ENCODE measurements at regions not wholly inside any gene's neighbourhood (a gene's known extent, or its start where the extent isn't known, plus 50 kb on each side); places are given as distances from the start of the nearest gene placed in this dataset.

DNA sequence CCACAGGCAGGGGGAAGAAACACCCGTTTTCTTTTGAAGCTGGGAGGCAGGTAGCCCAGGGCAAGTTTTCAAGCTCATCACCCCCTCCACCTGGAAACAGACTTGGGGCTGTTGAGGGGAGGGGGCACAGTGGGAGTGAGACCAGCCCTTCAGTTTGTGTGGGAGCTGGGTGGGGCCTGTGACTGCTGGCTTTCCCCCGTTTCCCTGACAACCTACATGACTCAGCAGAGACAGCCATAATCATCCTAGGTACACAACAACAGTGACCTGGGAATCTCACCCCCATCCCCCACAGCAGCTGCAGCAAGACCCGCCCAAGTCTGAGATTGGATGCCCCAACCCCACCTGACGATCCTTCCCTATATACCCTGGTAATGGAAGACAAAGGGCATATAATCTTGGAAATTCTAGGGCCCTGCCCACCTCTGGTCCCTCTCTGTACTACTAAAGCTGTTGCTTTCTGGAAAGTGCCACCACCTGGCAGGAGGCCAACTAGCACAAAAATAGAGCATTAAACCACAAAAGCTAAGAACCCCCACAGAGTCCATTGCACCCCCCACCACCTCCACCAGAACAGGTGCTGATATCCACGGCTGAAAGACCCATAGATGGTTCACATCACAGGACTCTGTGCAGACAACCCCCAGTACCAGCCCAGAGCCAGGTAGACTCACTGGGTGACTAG, 422.2 kb upstream of the SGO1 start:
- no peak overlapping the region for H3K4me3 ChIP-seq (ENCODE audit: low read length)
- H3K27me3 Mint-ChIP-seq: peaks cover 0 to 2% of the 10 kb centered on the region in 2 donors
- ChIA-PET POLR2A (no interaction called here), CTCF (no interaction called here)
- no peak overlapping the region for H3K27ac ChIP-seq (ENCODE audit: low read depth, low read length)
- no peaks in the 10 kb centered on the region for H3K27me3 ChIP-seq (ENCODE audit: insufficient read depth, low read length, poor library complexity, severe bottlenecking)
- peaks cover 49 to 78% (median 58%) of the 10 kb centered on the region in 5 donors for H3K9me3 Mint-ChIP-seq
- H3K36me3 ChIP-seq (ENCODE audit: insufficient read depth, low read length): no peaks in the 10 kb centered on the region
- DNase-seq: no peak
- H3K36me3 Mint-ChIP-seq: peaks cover 0 to 4% (median 2%) of the 10 kb centered on the region in 3 donors
- no peaks in the 10 kb centered on the region for H3K4me1 Mint-ChIP-seq
- H3K4me1 ChIP-seq (ENCODE audit: insufficient read depth, low read length): no peaks in the 10 kb centered on the region
- no peak overlapping the region for H3K27ac Mint-ChIP-seq
- no peak overlapping the region for H3K4me3 Mint-ChIP-seq
- peaks cover 3% of the 10 kb centered on the region for H3K9me3 ChIP-seq (ENCODE audit: low read length)

DNA sequence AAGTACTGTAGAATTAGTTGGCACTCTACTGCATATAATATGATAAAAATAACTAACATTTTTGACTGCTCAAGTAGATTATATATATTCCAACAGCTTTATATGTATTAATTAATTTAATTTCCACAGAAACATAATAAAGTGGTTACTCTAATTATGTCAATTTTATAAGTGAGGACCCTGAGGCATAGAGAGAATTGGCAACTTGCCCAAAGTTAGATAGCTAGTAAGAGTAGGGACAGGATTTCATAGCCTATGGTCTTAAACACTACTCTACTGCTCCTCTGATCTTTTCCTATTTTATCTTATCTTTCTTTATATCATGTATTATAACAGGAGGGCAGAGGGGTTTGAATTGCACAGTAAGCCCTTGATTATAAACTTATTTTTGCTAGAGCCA, 418.7 kb upstream of the SGO1 start:
- Histone ChIP-seq H3K36me3 (ENCODE audit: insufficient read depth, low read length) (no peaks in the 10 kb centered on the region), H3K4me1 (ENCODE audit: insufficient read depth, low read length) (no peaks in the 10 kb centered on the region), H3K27ac (ENCODE audit: low read depth, low read length) (no peak overlapping the region), H3K27me3 (ENCODE audit: insufficient read depth, low read length, poor library complexity, severe bottlenecking) (no peaks in the 10 kb centered on the region), H3K9me3 (ENCODE audit: low read length) (no peaks in the 10 kb centered on the region), H3K4me3 (ENCODE audit: low read length) (no peak overlapping the region)
- H3K27ac Mint-ChIP-seq: no peak overlapping the region
- CTCF ChIA-PET: no interaction called here
- no peak for DNase-seq
- H3K4me3 Mint-ChIP-seq: no peak overlapping the region
- POLR2A ChIA-PET: no interaction called here
- H3K9me3 Mint-ChIP-seq: peaks cover 40 to 74% (median 46%) of the 10 kb centered on the region in 5 donors
- peaks cover 0 to 2% of the 10 kb centered on the region in 2 donors for H3K27me3 Mint-ChIP-seq
- H3K4me1 Mint-ChIP-seq: no peaks in the 10 kb centered on the region
- H3K36me3 Mint-ChIP-seq: peaks cover 0 to 2% (median 0%) of the 10 kb centered on the region in 3 donors

DNA sequence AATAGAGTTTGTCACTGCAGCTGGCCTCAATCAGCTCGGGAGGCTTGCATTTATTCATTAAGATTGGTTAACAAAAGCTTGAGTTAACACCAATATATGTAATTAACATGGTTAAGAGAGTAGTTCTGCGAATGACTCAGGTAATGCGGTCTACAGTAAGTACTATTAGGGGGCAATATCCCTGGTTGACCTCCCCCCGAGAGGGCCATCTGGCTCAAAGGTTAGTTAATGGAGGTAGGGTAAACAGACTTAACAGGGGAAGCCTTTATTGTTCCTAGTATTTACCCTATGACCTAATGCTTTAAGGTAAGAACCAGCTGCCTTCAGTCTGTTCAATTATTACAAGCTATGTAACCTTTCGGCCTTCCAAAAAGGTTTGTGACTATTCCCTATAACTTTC, 403.3 kb upstream of the SGO1 start:
- Mint-ChIP-seq H3K27ac (no peak overlapping the region), H3K27me3 (no peaks in the 10 kb centered on the region), H3K9me3 (peaks cover 30 to 53% (median 40%) of the 10 kb centered on the region in 5 donors), H3K4me1 (no peaks in the 10 kb centered on the region), H3K4me3 (no peak overlapping the region), H3K36me3 (peaks cover 0 to 4% (median 0%) of the 10 kb centered on the region in 3 donors)
- Histone ChIP-seq H3K4me3 (ENCODE audit: low read length) (no peak overlapping the region), H3K36me3 (ENCODE audit: insufficient read depth, low read length) (no peaks in the 10 kb centered on the region), H3K9me3 (ENCODE audit: low read length) (no peaks in the 10 kb centered on the region), H3K27me3 (ENCODE audit: insufficient read depth, low read length, poor library complexity, severe bottlenecking) (no peaks in the 10 kb centered on the region), H3K27ac (ENCODE audit: low read depth, low read length) (no peak overlapping the region), H3K4me1 (ENCODE audit: insufficient read depth, low read length) (no peaks in the 10 kb centered on the region)
- DNase-seq: no peak
- ChIA-PET POLR2A (no interaction called here), CTCF (no interaction called here)

DNA sequence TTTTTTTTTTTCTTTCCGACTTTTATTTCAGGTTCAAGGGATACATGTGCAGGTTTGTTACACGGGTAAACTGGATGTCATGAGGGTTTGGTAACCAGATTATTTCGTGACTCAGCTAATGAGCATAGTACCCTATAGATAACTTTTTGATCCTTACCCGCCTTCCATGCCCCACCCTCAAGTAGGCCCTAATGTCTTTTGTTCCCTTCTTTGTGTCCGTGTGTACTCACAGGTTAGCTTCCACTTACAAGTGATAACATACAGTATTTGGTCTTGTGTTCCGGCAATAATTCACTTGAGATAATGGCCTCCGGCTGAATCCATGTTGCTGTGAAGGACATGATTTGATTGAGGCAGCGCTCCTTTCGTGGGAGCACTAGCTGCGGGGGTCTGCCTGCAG, 402.8 kb upstream of the SGO1 start:
- Histone ChIP-seq H3K36me3 (ENCODE audit: insufficient read depth, low read length) (no peaks in the 10 kb centered on the region), H3K9me3 (ENCODE audit: low read length) (no peaks in the 10 kb centered on the region), H3K4me3 (ENCODE audit: low read length) (no peak overlapping the region), H3K4me1 (ENCODE audit: insufficient read depth, low read length) (no peaks in the 10 kb centered on the region), H3K27me3 (ENCODE audit: insufficient read depth, low read length, poor library complexity, severe bottlenecking) (no peaks in the 10 kb centered on the region), H3K27ac (ENCODE audit: low read depth, low read length) (no peak overlapping the region)
- ChIA-PET POLR2A (no interaction called here), CTCF (interaction anchor here (1.1 kb wide), 1 partner anchor 12 kb away, joined by 3 read pairs; no protein-coding TSS in a partner anchor)
- Mint-ChIP-seq H3K9me3 (peaks cover 28 to 49% (median 39%) of the 10 kb centered on the region in 5 donors), H3K27ac (no peak overlapping the region), H3K4me3 (no peak overlapping the region), H3K36me3 (peaks cover 0 to 4% (median 0%) of the 10 kb centered on the region in 3 donors), H3K27me3 (no peaks in the 10 kb centered on the region), H3K4me1 (no peaks in the 10 kb centered on the region)
- DNase-seq: no peak

DNA sequence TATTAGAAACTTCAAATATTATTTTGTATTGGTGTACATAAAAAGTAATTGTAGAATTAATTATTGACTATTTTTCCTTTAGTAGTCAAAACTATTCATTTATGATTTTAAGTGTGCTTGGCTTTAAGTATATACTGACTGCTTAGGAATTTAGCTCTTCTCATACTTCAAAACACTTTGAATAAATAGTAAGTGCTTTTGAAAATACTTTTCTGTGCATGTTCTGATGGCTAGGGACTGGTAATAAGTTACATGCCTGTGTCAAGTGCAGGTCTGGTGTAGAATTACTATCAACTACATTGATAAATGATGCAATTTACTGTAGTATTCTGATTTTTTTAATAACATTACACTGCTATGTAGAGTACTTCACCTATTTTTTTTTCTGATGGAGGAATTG, 397.6 kb upstream of the SGO1 start:
- Histone ChIP-seq H3K27me3 (ENCODE audit: insufficient read depth, low read length, poor library complexity, severe bottlenecking) (no peaks in the 10 kb centered on the region), H3K27ac (ENCODE audit: low read depth, low read length) (no peak overlapping the region), H3K9me3 (ENCODE audit: low read length) (no peaks in the 10 kb centered on the region), H3K4me3 (ENCODE audit: low read length) (no peak overlapping the region), H3K36me3 (ENCODE audit: insufficient read depth, low read length) (no peaks in the 10 kb centered on the region), H3K4me1 (ENCODE audit: insufficient read depth, low read length) (no peaks in the 10 kb centered on the region)
- Mint-ChIP-seq H3K36me3 (peaks cover 0 to 4% (median 0%) of the 10 kb centered on the region in 3 donors), H3K4me1 (no peaks in the 10 kb centered on the region), H3K9me3 (peaks cover 6 to 23% (median 10%) of the 10 kb centered on the region in 5 donors), H3K27ac (no peak overlapping the region), H3K27me3 (no peaks in the 10 kb centered on the region), H3K4me3 (no peak overlapping the region)
- ChIA-PET CTCF (no interaction called here), POLR2A (no interaction called here)
- no peak for DNase-seq

DNA sequence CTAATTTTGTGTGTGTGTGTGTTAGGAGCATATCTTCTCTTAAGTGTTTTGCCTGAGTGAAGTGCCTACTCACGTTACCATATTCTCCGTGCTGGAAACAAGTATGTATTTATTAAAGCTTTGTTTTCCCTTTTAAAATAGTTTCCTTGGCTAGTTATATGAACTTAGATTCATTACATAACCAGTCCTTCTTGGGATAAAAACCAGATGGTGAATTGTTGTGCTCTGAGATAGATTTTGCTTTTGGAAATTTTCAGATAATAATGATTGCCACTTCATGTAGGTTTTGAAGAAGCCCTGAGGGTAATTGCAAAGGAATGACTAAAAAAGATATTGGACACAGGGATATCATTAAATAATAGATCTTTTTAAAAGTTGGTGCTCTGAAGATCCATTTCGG, 390.2 kb upstream of the SGO1 start:
- Mint-ChIP-seq H3K4me3 (no peak overlapping the region), H3K36me3 (no peaks in the 10 kb centered on the region), H3K9me3 (peaks cover 0 to 19% (median 12%) of the 10 kb centered on the region in 5 donors), H3K27me3 (no peaks in the 10 kb centered on the region), H3K27ac (no peak overlapping the region), H3K4me1 (no peaks in the 10 kb centered on the region)
- ChIA-PET CTCF (no interaction called here), POLR2A (no interaction called here)
- Histone ChIP-seq H3K4me1 (ENCODE audit: insufficient read depth, low read length) (no peaks in the 10 kb centered on the region), H3K27ac (ENCODE audit: low read depth, low read length) (no peak overlapping the region), H3K27me3 (ENCODE audit: insufficient read depth, low read length, poor library complexity, severe bottlenecking) (no peaks in the 10 kb centered on the region), H3K4me3 (ENCODE audit: low read length) (no peak overlapping the region), H3K36me3 (ENCODE audit: insufficient read depth, low read length) (no peaks in the 10 kb centered on the region), H3K9me3 (ENCODE audit: low read length) (no peaks in the 10 kb centered on the region)
- DNase-seq: no peak

DNA sequence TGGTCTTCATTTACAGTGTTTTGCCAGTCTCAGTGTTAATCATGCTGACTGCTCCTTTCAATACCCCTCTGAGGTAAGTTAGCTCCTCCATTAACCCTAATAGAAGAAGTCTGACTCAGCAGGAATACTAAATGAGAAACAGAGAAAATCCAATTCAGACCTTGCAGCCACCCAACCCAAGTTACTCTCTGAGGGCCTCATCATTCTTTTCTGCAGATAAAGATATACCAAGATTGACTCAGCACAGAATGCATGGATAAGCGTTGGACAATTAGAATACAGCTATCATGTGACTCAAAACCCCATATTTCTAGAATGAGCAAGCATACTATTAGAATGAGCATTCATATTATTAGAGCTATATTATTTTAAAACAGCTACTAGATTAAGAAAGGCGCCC, 389.1 kb upstream of the SGO1 start:
- Histone ChIP-seq H3K36me3 (ENCODE audit: insufficient read depth, low read length) (no peaks in the 10 kb centered on the region), H3K27me3 (ENCODE audit: insufficient read depth, low read length, poor library complexity, severe bottlenecking) (no peaks in the 10 kb centered on the region), H3K27ac (ENCODE audit: low read depth, low read length) (no peak overlapping the region), H3K4me3 (ENCODE audit: low read length) (no peak overlapping the region), H3K4me1 (ENCODE audit: insufficient read depth, low read length) (no peaks in the 10 kb centered on the region), H3K9me3 (ENCODE audit: low read length) (no peaks in the 10 kb centered on the region)
- no peaks in the 10 kb centered on the region for H3K4me1 Mint-ChIP-seq
- no peak overlapping the region for H3K27ac Mint-ChIP-seq
- CTCF ChIA-PET: no interaction called here
- no peaks in the 10 kb centered on the region for H3K36me3 Mint-ChIP-seq
- no peak for DNase-seq
- peaks cover 4 to 16% (median 9%) of the 10 kb centered on the region in 5 donors for H3K9me3 Mint-ChIP-seq
- no peaks in the 10 kb centered on the region for H3K27me3 Mint-ChIP-seq
- POLR2A ChIA-PET: no interaction called here
- no peak overlapping the region for H3K4me3 Mint-ChIP-seq

DNA sequence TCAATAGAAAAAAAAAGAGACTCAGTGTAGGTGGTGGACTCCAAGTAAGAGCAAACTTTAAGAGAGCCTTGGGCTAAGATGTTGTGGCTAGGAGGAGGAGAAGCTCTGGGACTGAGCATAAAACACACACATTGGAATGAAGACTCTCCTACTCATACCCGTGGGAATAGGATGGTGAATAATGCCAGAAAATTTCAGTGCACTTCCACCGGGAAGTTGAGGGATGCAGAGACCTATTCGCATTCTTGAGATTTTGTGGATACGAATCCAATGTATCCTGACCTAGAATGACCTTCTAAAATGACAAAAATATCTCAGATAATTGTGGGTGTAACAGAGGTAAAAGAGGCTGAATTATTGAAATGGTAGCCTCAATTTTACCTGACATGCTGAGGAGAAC, 388.7 kb upstream of the SGO1 start:
- no peaks in the 10 kb centered on the region for H3K27me3 Mint-ChIP-seq
- POLR2A ChIA-PET: no interaction called here
- CTCF ChIA-PET: no interaction called here

More for the DNA sequence above, 388.7 kb upstream of the SGO1 start:
- Mint-ChIP-seq H3K9me3 (peaks cover 4 to 17% (median 9%) of the 10 kb centered on the region in 5 donors), H3K27ac (no peak overlapping the region), H3K36me3 (no peaks in the 10 kb centered on the region), H3K4me1 (no peaks in the 10 kb centered on the region), H3K4me3 (no peak overlapping the region)
- Histone ChIP-seq H3K4me3 (ENCODE audit: low read length) (no peak overlapping the region), H3K36me3 (ENCODE audit: insufficient read depth, low read length) (no peaks in the 10 kb centered on the region), H3K9me3 (ENCODE audit: low read length) (no peaks in the 10 kb centered on the region), H3K4me1 (ENCODE audit: insufficient read depth, low read length) (no peaks in the 10 kb centered on the region), H3K27me3 (ENCODE audit: insufficient read depth, low read length, poor library complexity, severe bottlenecking) (no peaks in the 10 kb centered on the region), H3K27ac (ENCODE audit: low read depth, low read length) (no peak overlapping the region)
- DNase-seq: no peak
